Ascending aorta (tissue), 2 donors: ENCODE measurements at regions not wholly inside any gene's neighbourhood (a gene's known extent, or its start where the extent isn't known, plus 50 kb on each side); places are given as distances from the start of the nearest gene placed in this dataset.

Experiments used
- DNase-seq, 2 donors: peaks; one replicate each; pipeline ENCODE4 v3.0.0-alpha.2; 2019; ENCODE audit warnings: low spot score in 2 of 2
- H3K27ac ChIP-seq, 2 donors: fragments of 200-600 bp; sonication (generic); one replicate each; pipeline ENCODE4 v1.5.1; 2016 to 2017; ENCODE audit warnings: mild to moderate bottlenecking in 1 of 2
- H3K27me3 ChIP-seq: fragments of 200-600 bp; sonication (generic); one replicate; pipeline ENCODE4 v1.5.1; 2017
- H3K36me3 ChIP-seq, 2 donors: fragments of 200-600 bp; sonication (generic); one replicate each; pipeline ENCODE4 v1.5.1; 2016
- H3K4me1 ChIP-seq, 2 donors: fragments of 200-600 bp; sonication (generic); one replicate each; pipeline ENCODE4 v1.5.1; 2016 to 2017; ENCODE audit warnings: mild to moderate bottlenecking in 1 of 2
- H3K4me3 ChIP-seq, 2 donors: fragments of 200-600 bp; sonication (generic); one replicate each; pipeline ENCODE4 v1.5.1; 2016 to 2017; ENCODE audit warnings: mild to moderate bottlenecking in 1 of 2
- H3K9me3 ChIP-seq, 2 donors: fragments of 200-600 bp; sonication (generic); one replicate each; pipeline ENCODE4 v1.5.1; 2016
- CTCF ChIP-seq, 3 experiments: fragments of 200-600 bp in 2 of 3; fragments of 450-650 bp in 1 of 3; sonication (generic) in 2 of 3; IDR thresholded peaks; one replicate each; pipeline ENCODE4 v1.5.1; 2016 to 2019; ENCODE audit warnings: antibody characterized with exemption in 3 of 3, mild to moderate bottlenecking in 1 of 3, moderate library complexity in 1 of 3
- intact Hi-C: fragments of 100-400 bp; cut with DNase I; formaldehyde crosslinking; loops from one replicate; pipeline ENCODE4 v1.15.1; 2023

GRCh38 chr22:47587361-47587760, 824.9 kb downstream of the TBC1D22A start:
- no peaks in the 10 kb centered on the region for H3K27me3 ChIP-seq
- no peaks in the 10 kb centered on the region for H3K9me3 ChIP-seq
- no peak overlapping the region for H3K27ac ChIP-seq
- no peak for TF ChIP-seq CTCF (IDR thresholded peaks at IDR 0.05)
- no peaks in the 10 kb centered on the region for H3K36me3 ChIP-seq
- peak in 1 of 2 donors; percentile 28 for DNase-seq
- intact Hi-C loops: no loop called here
- H3K4me3 ChIP-seq: no peak overlapping the region
- H3K4me1 ChIP-seq: no peaks in the 10 kb centered on the region

GRCh38 chr22:47586946-47587345, 824.5 kb downstream of the TBC1D22A start:
- Histone ChIP-seq H3K4me3 (no peak overlapping the region), H3K27me3 (no peaks in the 10 kb centered on the region), H3K36me3 (no peaks in the 10 kb centered on the region), H3K4me1 (no peaks in the 10 kb centered on the region), H3K27ac (no peak overlapping the region), H3K9me3 (no peaks in the 10 kb centered on the region)
- no peak for TF ChIP-seq CTCF (IDR thresholded peaks at IDR 0.05)
- intact Hi-C loops: no loop called here
- DNase-seq: peak in 1 of 2 donors; percentile 33

GRCh38 chr22:47586038-47586437, 823.6 kb downstream of the TBC1D22A start:
- no peak for TF ChIP-seq CTCF (IDR thresholded peaks at IDR 0.05)
- H3K4me3 ChIP-seq: no peak overlapping the region
- no peak for DNase-seq
- no peaks in the 10 kb centered on the region for H3K9me3 ChIP-seq
- H3K27me3 ChIP-seq: no peaks in the 10 kb centered on the region
- H3K36me3 ChIP-seq: no peaks in the 10 kb centered on the region
- H3K27ac ChIP-seq: no peak overlapping the region
- H3K4me1 ChIP-seq: no peaks in the 10 kb centered on the region
- intact Hi-C loops: no loop called here

GRCh38 chr22:47583959-47584562, 821.6 kb downstream of the TBC1D22A start:
- no peak for TF ChIP-seq CTCF (IDR thresholded peaks at IDR 0.05)
- Histone ChIP-seq H3K4me1 (no peaks in the 10 kb centered on the region), H3K4me3 (no peak overlapping the region)

GRCh38 chr22:47582067-47582466, 819.6 kb downstream of the TBC1D22A start:
- H3K27me3 ChIP-seq: no peaks in the 10 kb centered on the region
- no peak for TF ChIP-seq CTCF (IDR thresholded peaks at IDR 0.05)
- no peaks in the 10 kb centered on the region for H3K9me3 ChIP-seq
- intact Hi-C loops: no loop called here
- H3K4me3 ChIP-seq: no peak overlapping the region
- no peaks in the 10 kb centered on the region for H3K36me3 ChIP-seq
- no peak overlapping the region for H3K27ac ChIP-seq
- DNase-seq: no peak
- H3K4me1 ChIP-seq: no peaks in the 10 kb centered on the region

More at GRCh38 chr22:47583959-47584562, 821.6 kb downstream of the TBC1D22A start:
- H3K27me3 ChIP-seq: no peaks in the 10 kb centered on the region
- DNase-seq: no peak
- H3K9me3 ChIP-seq: no peaks in the 10 kb centered on the region
- intact Hi-C loops: no loop called here
- H3K36me3 ChIP-seq: no peaks in the 10 kb centered on the region
- no peak overlapping the region for H3K27ac ChIP-seq

GRCh38 chr22:47580121-47580520, 817.7 kb downstream of the TBC1D22A start:
- Histone ChIP-seq H3K4me3 (no peak overlapping the region), H3K9me3 (no peaks in the 10 kb centered on the region), H3K27me3 (no peaks in the 10 kb centered on the region), H3K4me1 (no peaks in the 10 kb centered on the region), H3K36me3 (no peaks in the 10 kb centered on the region), H3K27ac (no peak overlapping the region)
- TF ChIP-seq CTCF (IDR thresholded peaks at IDR 0.05): no peak
- intact Hi-C loops: no loop called here
- no peak for DNase-seq
